VCaP (cell line): ENCODE measurements at regions not wholly inside any gene's neighbourhood (a gene's known extent, or its start where the extent isn't known, plus 50 kb on each side); places are given as distances from the start of the nearest gene placed in this dataset.

Experiments
- H3K27ac ChIP-seq: fragments of 450-650 bp; 2 replicates; pipeline ENCODE4 v1.5.1; 2017
- TF ChIP-seq, protein P1 (sequence below): fragments of 450-650 bp; conservative IDR thresholded peaks from 2 replicates; pipeline ENCODE4 v1.5.1; 2017; ENCODE audit warnings: mild to moderate bottlenecking, moderate library complexity

DNA sequence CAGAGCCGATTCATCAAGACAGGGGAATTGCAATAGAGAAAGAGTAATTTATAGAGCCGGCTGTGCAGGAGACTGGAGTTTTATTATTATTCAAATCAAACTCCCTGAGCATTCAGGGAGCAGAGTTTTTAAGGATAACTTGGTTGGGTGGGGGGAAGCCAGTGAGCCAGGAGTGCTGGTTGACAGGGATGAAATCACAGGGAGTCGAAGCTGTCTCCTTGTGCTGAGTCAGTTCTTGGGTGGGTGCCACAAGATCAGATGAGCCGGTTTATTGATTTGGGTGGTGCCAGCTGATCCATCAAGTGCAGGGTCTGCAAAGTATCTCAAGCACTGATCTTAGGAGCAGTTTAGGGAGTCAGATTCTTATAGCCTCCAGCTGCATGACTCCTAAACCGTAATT is 95.4 kb upstream of the CCDC80 start:
- TF ChIP-seq, protein P1, sequence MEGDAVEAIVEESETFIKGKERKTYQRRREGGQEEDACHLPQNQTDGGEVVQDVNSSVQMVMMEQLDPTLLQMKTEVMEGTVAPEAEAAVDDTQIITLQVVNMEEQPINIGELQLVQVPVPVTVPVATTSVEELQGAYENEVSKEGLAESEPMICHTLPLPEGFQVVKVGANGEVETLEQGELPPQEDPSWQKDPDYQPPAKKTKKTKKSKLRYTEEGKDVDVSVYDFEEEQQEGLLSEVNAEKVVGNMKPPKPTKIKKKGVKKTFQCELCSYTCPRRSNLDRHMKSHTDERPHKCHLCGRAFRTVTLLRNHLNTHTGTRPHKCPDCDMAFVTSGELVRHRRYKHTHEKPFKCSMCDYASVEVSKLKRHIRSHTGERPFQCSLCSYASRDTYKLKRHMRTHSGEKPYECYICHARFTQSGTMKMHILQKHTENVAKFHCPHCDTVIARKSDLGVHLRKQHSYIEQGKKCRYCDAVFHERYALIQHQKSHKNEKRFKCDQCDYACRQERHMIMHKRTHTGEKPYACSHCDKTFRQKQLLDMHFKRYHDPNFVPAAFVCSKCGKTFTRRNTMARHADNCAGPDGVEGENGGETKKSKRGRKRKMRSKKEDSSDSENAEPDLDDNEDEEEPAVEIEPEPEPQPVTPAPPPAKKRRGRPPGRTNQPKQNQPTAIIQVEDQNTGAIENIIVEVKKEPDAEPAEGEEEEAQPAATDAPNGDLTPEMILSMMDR: no peak
- H3K27ac ChIP-seq: no peak overlapping the region

DNA sequence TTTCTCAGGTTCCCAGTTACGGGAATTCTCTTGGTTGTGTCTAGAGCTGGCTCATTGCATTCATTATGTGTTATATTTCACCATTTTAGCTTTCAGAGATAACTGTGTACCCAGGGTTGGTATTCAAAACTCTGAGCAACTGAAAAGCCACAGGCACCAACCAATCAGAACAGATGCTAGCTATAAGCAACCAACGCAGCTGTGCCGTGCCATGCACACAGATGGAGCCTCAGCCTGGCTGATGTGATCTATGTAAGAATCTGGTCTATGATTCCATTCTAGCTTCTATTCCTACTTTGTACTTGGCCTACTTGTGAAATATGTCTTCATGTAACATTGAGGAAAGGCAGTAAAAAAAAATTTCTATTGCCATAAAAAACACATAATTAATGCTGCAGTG is 95.0 kb upstream of the CCDC80 start:
- no peak overlapping the region for H3K27ac ChIP-seq
- TF ChIP-seq, protein P1: no peak

DNA sequence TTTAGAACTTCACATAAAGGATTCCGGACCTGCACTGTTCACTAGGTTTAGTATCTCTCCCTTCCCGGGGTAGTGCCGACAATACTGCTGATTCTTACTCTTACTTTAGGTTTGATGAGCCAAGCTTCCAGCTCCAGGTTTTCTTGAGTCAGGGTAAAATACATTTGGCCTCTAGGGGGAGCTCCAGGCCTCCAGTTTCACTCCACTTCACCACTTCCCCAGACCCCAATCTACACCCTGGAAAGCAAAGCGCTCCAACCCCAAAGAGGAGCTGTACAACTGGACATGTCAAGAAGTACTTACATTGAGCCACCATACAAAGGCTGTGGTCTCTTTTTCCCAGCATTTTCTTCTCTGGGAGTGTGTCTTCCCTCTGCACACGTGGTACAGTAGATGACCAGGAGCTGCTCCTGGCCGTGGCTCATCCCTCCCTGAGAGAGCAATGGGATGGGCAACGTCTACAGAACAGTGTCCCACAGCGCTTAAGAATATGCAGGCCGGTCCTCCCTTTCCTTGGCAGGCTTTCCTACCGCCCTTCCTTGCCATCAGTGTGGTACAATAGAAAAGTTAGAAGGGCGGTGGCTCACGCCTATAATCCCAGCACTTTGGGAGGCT is 93.9 kb upstream of the CCDC80 start:
- no peak overlapping the region for H3K27ac ChIP-seq
- TF ChIP-seq, protein P1: peak; percentile 76

DNA sequence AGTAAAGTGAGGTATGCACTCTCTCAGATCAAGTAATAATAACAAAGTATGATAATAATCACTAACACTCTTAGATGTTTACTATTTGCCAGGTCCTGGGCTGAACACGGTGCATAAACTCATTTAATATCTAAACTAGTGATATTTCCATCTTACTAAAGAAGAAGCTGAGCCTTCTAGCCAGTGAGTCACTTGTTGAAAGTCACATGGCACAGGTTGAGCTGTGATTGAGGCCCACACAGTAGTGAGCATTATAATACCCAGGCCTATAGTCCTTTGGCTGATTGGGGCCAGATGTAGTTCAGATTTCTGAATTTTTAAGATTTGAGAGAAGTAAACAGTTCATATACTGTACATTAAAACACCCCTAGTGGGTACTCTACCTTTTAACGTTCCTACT is 93.2 kb upstream of the CCDC80 start:
- H3K27ac ChIP-seq: no peak overlapping the region

DNA sequence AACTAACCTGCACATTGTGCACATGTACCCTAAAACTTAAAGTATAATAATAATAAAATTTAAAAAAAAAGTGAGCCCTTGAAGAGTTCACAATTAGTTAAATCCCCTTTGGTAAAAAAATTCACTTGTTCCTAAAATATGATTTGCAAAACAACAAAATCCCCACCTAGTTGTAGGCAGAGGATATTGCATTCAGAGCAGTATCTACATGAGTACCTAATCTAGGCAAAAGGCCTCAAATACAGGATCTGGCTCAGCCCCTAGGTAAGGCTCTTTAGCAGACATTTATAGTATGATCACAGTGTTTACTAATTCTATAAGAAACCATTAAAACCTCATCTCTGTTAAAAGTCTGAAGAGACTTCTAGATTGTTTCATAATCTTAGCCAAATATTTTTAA is 89.3 kb upstream of the CCDC80 start:
- no peak overlapping the region for H3K27ac ChIP-seq
- TF ChIP-seq, protein P1: no peak

More for the DNA sequence above, 93.2 kb upstream of the CCDC80 start:
- TF ChIP-seq, protein P1: no peak

DNA sequence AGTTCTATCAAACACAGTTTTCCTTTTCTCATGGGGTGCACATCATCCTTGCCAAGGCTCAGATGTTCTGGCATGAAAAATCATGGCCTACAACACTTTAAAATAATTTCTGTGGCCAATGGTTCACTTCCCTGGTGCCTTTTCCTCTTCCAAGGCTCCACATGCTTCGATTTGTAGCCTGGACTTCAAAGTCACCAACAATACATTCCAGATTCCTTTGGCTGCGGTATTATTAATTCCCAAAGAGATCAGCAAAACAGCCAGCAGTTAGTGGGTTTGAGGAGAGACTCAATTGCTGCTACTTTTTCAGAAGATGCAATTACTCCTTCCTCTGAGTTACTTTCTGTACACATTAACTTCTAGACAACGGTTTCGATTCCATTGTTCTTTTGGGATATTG is 80.3 kb upstream of the CCDC80 start:
- H3K27ac ChIP-seq: no peak overlapping the region
- TF ChIP-seq, protein P1: no peak

DNA sequence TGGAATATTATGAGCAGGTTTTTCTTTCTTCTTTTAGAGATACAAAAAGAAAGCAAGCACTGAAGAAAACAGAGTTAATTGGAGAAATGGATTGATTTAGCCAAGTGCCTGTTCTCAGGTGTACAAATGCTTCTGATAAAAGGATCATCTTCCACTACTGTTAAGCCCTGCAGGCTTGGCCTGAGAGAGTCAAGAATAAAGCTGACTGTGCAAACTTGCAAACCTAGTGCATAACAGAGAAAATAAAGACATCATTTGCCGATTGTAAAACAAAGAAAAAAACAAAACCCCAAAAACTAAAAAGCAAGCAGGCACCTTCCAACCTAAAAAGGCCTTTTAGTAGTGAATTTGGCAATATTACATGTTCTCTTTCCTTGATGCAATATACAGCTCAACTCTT is 78.0 kb upstream of the CCDC80 start:
- no peak overlapping the region for H3K27ac ChIP-seq
- TF ChIP-seq, protein P1: no peak
